MCF 10A (cell line): ENCODE measurements at regions not wholly inside any gene's neighbourhood (a gene's known extent, or its start where the extent isn't known, plus 50 kb on each side); places are given as distances from the start of the nearest gene placed in this dataset.
"Not testable (repeated sequence)": the region's sequence is repeated elsewhere in the genome, so short reads cannot be mapped to it uniquely, and the experiment has no call there.

Source experiments
- BruUV-seq: library from RNA; stranded (reverse); fragments of 400-500 nt; replicated peaks from 2 replicates; lab custom pipeline; 2021; lab: Mats Ljungman, UMichigan
- CTCF ChIA-PET: fragments of 300-600 bp; sonication (Branson Sonifier 250); formaldehyde crosslinking; extraction: SDS; loops from one replicate; lab custom pipeline; 2021; ENCODE audit warnings: antibody characterized with exemption, inconsistent platforms; lab: Yijun Ruan, JAX
- POLR2A ChIA-PET: fragments of 300-600, 350-650 bp; sonication (Branson Sonifier 250); formaldehyde crosslinking; extraction: SDS; loops from one replicate; lab custom pipeline; 2020; ENCODE audit warnings: antibody characterized with exemption, inconsistent platforms; lab: Yijun Ruan, JAX
- DNase-seq: peaks from one replicate; pipeline ENCODE4 v3.0.0-alpha.2; 2018; ENCODE audit not compliant: unreplicated experiment
- H3K27ac Mint-ChIP-seq: one replicate; pipeline ENCODE4 v1.8.0; 2022; ENCODE audit warnings: mild to moderate bottlenecking, low read depth, mixed read lengths; ENCODE audit not compliant: unreplicated experiment
- H3K27me3 Mint-ChIP-seq: one replicate; pipeline ENCODE4 v1.8.0; 2022; ENCODE audit warnings: mixed read lengths; ENCODE audit not compliant: insufficient read depth, unreplicated experiment
- H3K36me3 Mint-ChIP-seq: one replicate; pipeline ENCODE4 v1.8.0; 2022; ENCODE audit warnings: mild to moderate bottlenecking, moderate library complexity, mixed read lengths; ENCODE audit not compliant: insufficient read depth, unreplicated experiment
- H3K4me1 Mint-ChIP-seq: one replicate; pipeline ENCODE4 v1.8.0; 2022; ENCODE audit warnings: mixed read lengths; ENCODE audit not compliant: insufficient read depth, unreplicated experiment
- H3K4me3 Mint-ChIP-seq: one replicate; pipeline ENCODE4 v1.8.0; 2022; ENCODE audit warnings: mild to moderate bottlenecking, moderate library complexity, mixed read lengths; ENCODE audit not compliant: unreplicated experiment
- H3K9me3 Mint-ChIP-seq: one replicate; pipeline ENCODE4 v1.8.0; 2022; ENCODE audit warnings: mixed read lengths; ENCODE audit not compliant: unreplicated experiment
- intact Hi-C: fragments of 100-400 bp; cut with micrococcal nuclease; formaldehyde crosslinking; loops from 2 replicates; pipeline ENCODE4 v1.14.1; 2022
- TF ChIP-seq, protein P1 (sequence below): fragments of 200-600 bp; IDR thresholded peaks from one replicate; pipeline ENCODE4 v1.8.0; 2022; ENCODE audit warnings: antibody characterized with exemption, mild to moderate bottlenecking; ENCODE audit not compliant: unreplicated experiment

- ChIA-PET CTCF (no interaction called here), POLR2A (no interaction called here)
- no peak overlapping the region for H3K4me3 Mint-ChIP-seq
- H3K27ac Mint-ChIP-seq = no peak overlapping the region
- no peaks in the 10 kb centered on the region for H3K4me1 Mint-ChIP-seq
- H3K36me3 Mint-ChIP-seq = no peaks in the 10 kb centered on the region
- no peaks in the 10 kb centered on the region for H3K27me3 Mint-ChIP-seq
- TF ChIP-seq, protein P1, sequence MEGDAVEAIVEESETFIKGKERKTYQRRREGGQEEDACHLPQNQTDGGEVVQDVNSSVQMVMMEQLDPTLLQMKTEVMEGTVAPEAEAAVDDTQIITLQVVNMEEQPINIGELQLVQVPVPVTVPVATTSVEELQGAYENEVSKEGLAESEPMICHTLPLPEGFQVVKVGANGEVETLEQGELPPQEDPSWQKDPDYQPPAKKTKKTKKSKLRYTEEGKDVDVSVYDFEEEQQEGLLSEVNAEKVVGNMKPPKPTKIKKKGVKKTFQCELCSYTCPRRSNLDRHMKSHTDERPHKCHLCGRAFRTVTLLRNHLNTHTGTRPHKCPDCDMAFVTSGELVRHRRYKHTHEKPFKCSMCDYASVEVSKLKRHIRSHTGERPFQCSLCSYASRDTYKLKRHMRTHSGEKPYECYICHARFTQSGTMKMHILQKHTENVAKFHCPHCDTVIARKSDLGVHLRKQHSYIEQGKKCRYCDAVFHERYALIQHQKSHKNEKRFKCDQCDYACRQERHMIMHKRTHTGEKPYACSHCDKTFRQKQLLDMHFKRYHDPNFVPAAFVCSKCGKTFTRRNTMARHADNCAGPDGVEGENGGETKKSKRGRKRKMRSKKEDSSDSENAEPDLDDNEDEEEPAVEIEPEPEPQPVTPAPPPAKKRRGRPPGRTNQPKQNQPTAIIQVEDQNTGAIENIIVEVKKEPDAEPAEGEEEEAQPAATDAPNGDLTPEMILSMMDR = no peak
- no TSS peak for BruUV-seq
- DNase-seq = no peak
- intact Hi-C loops = no loop called here
- peaks cover 10% of the 10 kb centered on the region for H3K9me3 Mint-ChIP-seq
Observed at GRCh38 chr2:8380026-8380425, 301.8 kb upstream of the ID2 start.

- no peak overlapping the region for H3K4me3 Mint-ChIP-seq
- H3K4me1 Mint-ChIP-seq = no peaks in the 10 kb centered on the region
- TF ChIP-seq, protein P1 = no peak
- no peaks in the 10 kb centered on the region for H3K36me3 Mint-ChIP-seq
- H3K27ac Mint-ChIP-seq = no peak overlapping the region
- BruUV-seq = no TSS peak
- no peaks in the 10 kb centered on the region for H3K27me3 Mint-ChIP-seq
- POLR2A ChIA-PET = no interaction called here
- CTCF ChIA-PET = interaction anchor here (1.6 kb wide), 1 partner anchor 9 kb away, joined by 5 read pairs; no protein-coding TSS in a partner anchor
- intact Hi-C loops = no loop called here
- peaks cover 10% of the 10 kb centered on the region for H3K9me3 Mint-ChIP-seq
- no peak for DNase-seq
Observed at GRCh38 chr2:8380566-8380965, 301.3 kb upstream of the ID2 start.

DNA sequence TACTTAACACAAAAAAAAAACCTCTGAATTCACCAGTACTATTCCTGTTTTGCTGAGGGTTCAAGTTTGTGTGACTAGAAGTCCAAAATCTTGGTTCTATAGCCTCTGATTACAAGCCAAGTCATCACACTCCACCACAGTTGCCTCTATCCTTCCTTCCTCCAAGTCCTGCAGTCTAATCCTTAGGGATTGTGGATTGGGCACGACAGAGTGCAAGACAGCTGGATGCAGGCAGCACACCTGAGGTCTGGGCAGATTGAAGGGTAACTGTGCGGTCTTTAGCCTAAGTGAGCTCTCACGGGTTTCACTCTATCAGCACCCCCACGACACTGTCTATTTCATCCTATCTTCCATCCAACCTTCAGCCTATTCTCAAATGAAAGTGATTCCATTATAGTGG, 299.4 kb upstream of the ID2 start:
- Mint-ChIP-seq H3K36me3 (no peaks in the 10 kb centered on the region), H3K4me3 (no peak overlapping the region), H3K4me1 (no peaks in the 10 kb centered on the region), H3K27me3 (no peaks in the 10 kb centered on the region), H3K9me3 (peaks cover 10% of the 10 kb centered on the region), H3K27ac (no peak overlapping the region)
- intact Hi-C loops = no loop called here
- no peak for DNase-seq
- TF ChIP-seq, protein P1 = no peak
- POLR2A ChIA-PET = no interaction called here
- CTCF ChIA-PET = interaction anchor here (0.6 kb wide), 1 partner anchor 249 kb away, joined by 4 read pairs; no protein-coding TSS in a partner anchor
- no TSS peak for BruUV-seq

- BruUV-seq, H3K4me1 Mint-ChIP-seq, H3K9me3 Mint-ChIP-seq, DNase-seq, CTCF ChIA-PET, POLR2A ChIA-PET, intact Hi-C loops, H3K27ac Mint-ChIP-seq, H3K4me3 Mint-ChIP-seq, H3K27me3 Mint-ChIP-seq, H3K36me3 Mint-ChIP-seq: not testable (repeated sequence)
Observed at GRCh38 chr2:8386748-8387147, 295.1 kb upstream of the ID2 start.

DNA sequence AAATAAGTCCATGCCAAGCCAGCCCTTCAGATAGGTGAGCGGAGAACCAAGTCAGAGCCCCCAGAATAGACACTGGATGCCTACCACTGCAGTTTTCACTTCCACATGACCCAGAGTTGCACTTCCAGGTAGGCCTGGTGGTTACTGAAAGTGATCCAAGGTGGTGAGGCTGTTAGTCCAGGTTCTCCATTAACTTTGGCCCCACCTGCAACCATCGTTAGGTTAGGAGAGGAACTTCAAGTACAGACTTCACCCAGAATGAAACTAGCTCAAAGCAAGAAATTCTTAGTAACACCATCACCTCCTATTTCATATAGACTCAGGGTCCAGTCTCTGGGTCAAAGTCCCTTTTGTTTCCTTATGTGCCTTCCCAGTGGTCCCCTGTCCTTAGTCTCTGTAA, 293.1 kb upstream of the ID2 start:
- ChIA-PET CTCF (no interaction called here), POLR2A (interaction anchor here (0.7 kb wide), 1 partner anchor 794 kb away, joined by 3 read pairs; no protein-coding TSS in a partner anchor)
- TF ChIP-seq, protein P1 = no peak
- Mint-ChIP-seq H3K4me1 (no peaks in the 10 kb centered on the region), H3K27me3 (no peaks in the 10 kb centered on the region), H3K27ac (no peak overlapping the region), H3K4me3 (no peak overlapping the region), H3K9me3 (no peaks in the 10 kb centered on the region), H3K36me3 (no peaks in the 10 kb centered on the region)
- DNase-seq = no peak
- no TSS peak for BruUV-seq
- intact Hi-C loops = no loop called here
